ENCODE measurements at regions not wholly inside any gene's neighbourhood (a gene's known extent, or its start where the extent isn't known, plus 50 kb on each side); places are given as distances from the start of the nearest gene placed in this dataset.

- Histone ChIP-seq H4K20me1 (replicated peaks; ENCODE audit: control insufficient read depth, insufficient read depth, low read length) (no peaks in the 10 kb centered on the region), H3K9ac (ENCODE audit: insufficient read depth in 1 of 2, low read depth in 2 of 2, low read length in 2 of 2) (no peak overlapping the region), H3K9me1 (ENCODE audit: control insufficient read depth, insufficient read depth, low read length) (no peaks in the 10 kb centered on the region), H3K9me3 (replicated peaks; ENCODE audit: control insufficient read depth, insufficient read depth, low read depth, low read length) (no peaks in the 10 kb centered on the region), H3K36me3 (ENCODE audit: control insufficient read depth, insufficient read depth, low read length) (no peaks in the 10 kb centered on the region), H3K4me3 (no peak overlapping the region), H3K79me2 (ENCODE audit: control insufficient read depth, insufficient read depth, low read length) (no peaks in the 10 kb centered on the region), H3K4me1 (replicated peaks in 1 of 2; ENCODE audit: control insufficient read depth in 2 of 2, insufficient read depth in 2 of 2, low read length in 2 of 2) (no peaks in the 10 kb centered on the region), H3K27ac (ENCODE audit: extremely low read depth, low read depth, low read length) (no peak overlapping the region), H2AFZ (ENCODE audit: low read depth, low read length) (no peak overlapping the region), H3K4me2 (ENCODE audit: insufficient read depth, low read length) (no peak overlapping the region), H3K27me3 (ENCODE audit: control insufficient read depth in 2 of 2, insufficient read depth in 2 of 2, low read length in 2 of 2) (no peaks in the 10 kb centered on the region)
- intact Hi-C loops (cut with micrococcal nuclease) = no loop called here
- ChIA-PET POLR2A (no interaction called here), CTCF (ENCODE audit: low intra/inter-chr PET ratio) (no interaction called here)
- in situ Hi-C loops (cut with MboI) = no loop called here
- DNase-seq (ENCODE audit: extremely low read depth in 1 of 4, low spot score in 3 of 4) (no peak), FAIRE-seq (no peak), ATAC-seq (no peak)
- TF ChIP-seq PPARD (CRISPR knock-in tag; IDR thresholded peaks at IDR 0.05) (no peak), RFX5 (IDR thresholded peaks at IDR 0.05; ENCODE audit: low read depth, low read length) (no peak), ZNF398 (CRISPR knock-in tag; IDR thresholded peaks at IDR 0.05) (no peak), FOXA3 (CRISPR knock-in tag; conservative IDR thresholded peaks at IDR 0.05 in 1 of 2, IDR thresholded peaks at IDR 0.05 in 1 of 2) (no peak), TAF7 (tag; IDR thresholded peaks at IDR 0.05) (no peak), RBBP5 (IDR thresholded peaks at IDR 0.05; ENCODE audit: borderline replicate concordance, insufficient read depth, low read length, poor library complexity, severe bottlenecking) (no peak), ZSCAN29 (IDR thresholded peaks at IDR 0.05) (no peak), NCOR1 (IDR thresholded peaks at IDR 0.05) (no peak), ERF (CRISPR knock-in tag; IDR thresholded peaks at IDR 0.05) (no peak), TFAP4 (CRISPR knock-in tag; IDR thresholded peaks at IDR 0.05; ENCODE audit: borderline replicate concordance) (no peak), SREBF1 (IDR thresholded peaks at IDR 0.05; ENCODE audit: borderline replicate concordance, low read depth, low read length) (no peak), ID3 (CRISPR knock-in tag; IDR thresholded peaks at IDR 0.05) (no peak), ID3 (tag; IDR thresholded peaks at IDR 0.05) (no peak), TAL1 (IDR thresholded peaks at IDR 0.05) (no peak)
- no TSS peak for BruUV-seq (replicated peaks)
Measured at GRCh38 chrX:155755706-155756337, 125.3 kb upstream of the VAMP7 start.
